ENCODE measurements at regions not wholly inside any gene's neighbourhood (a gene's known extent, or its start where the extent isn't known, plus 50 kb on each side); places are given as distances from the start of the nearest gene placed in this dataset.
A peak's percentile ranks its signal among the peaks of the same experiment; 100 is the strongest.

DNA sequence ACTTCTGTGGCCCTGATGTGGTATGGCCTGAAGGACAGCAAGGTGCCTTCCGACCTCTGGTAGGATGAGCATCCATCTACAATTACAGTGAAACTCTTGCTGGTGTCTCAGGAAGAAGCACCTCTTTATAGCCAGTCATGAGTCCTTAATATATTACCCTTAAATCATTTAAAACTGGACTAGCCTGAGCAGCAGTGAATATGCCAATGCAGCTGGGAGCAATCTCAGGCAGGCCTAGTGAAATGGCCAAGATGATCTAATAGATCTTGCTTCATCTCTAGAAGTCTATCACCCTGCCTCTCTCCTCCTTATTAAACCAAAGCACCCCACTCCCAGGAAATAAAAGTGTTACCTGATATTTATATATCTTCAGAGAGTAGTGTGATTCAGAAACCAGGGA is 66.7 kb upstream of the SORCS3 start:
- peaks cover 0 to 14% (median 1%) of the 10 kb centered on the region in 4 donors for H3K9me3 ChIP-seq (ENCODE audit: control insufficient read depth in 4 of 4, low read length in 3 of 4)
- H3K27me3 ChIP-seq (ENCODE audit: control insufficient read depth in 4 of 4, insufficient read depth in 4 of 4, low read length in 3 of 4) = no peaks in the 10 kb centered on the region
- H3K4me1 ChIP-seq (ENCODE audit: control insufficient read depth in 4 of 4, insufficient read depth in 4 of 4, low read length in 3 of 4) = peaks cover 2 to 15% (median 8%) of the 10 kb centered on the region in 4 donors
- H3K36me3 ChIP-seq (ENCODE audit: control insufficient read depth in 4 of 4, insufficient read depth in 3 of 4, low read depth in 1 of 4, low read length in 3 of 4) = no peaks in the 10 kb centered on the region
- DNase-seq (ENCODE audit: low spot score) = no peak
- TF ChIP-seq HNF4G (IDR thresholded peaks at IDR 0.05) = no peak
- TF ChIP-seq, protein P1, sequence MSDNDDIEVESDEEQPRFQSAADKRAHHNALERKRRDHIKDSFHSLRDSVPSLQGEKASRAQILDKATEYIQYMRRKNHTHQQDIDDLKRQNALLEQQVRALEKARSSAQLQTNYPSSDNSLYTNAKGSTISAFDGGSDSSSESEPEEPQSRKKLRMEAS (IDR thresholded peaks at IDR 0.05) = no peak
- no peak for TF ChIP-seq RXRA (IDR thresholded peaks at IDR 0.05)
- TF ChIP-seq YY1 (IDR thresholded peaks at IDR 0.05) = no peak
- TF ChIP-seq GABPA (IDR thresholded peaks at IDR 0.05 in 1 of 2, conservative IDR thresholded peaks at IDR 0.05 in 1 of 2) = no peak
- TF ChIP-seq, protein P2, sequence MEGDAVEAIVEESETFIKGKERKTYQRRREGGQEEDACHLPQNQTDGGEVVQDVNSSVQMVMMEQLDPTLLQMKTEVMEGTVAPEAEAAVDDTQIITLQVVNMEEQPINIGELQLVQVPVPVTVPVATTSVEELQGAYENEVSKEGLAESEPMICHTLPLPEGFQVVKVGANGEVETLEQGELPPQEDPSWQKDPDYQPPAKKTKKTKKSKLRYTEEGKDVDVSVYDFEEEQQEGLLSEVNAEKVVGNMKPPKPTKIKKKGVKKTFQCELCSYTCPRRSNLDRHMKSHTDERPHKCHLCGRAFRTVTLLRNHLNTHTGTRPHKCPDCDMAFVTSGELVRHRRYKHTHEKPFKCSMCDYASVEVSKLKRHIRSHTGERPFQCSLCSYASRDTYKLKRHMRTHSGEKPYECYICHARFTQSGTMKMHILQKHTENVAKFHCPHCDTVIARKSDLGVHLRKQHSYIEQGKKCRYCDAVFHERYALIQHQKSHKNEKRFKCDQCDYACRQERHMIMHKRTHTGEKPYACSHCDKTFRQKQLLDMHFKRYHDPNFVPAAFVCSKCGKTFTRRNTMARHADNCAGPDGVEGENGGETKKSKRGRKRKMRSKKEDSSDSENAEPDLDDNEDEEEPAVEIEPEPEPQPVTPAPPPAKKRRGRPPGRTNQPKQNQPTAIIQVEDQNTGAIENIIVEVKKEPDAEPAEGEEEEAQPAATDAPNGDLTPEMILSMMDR (IDR thresholded peaks at IDR 0.05; ENCODE audit: low read depth, low read length, missing input control) = no peak
- no peak for TF ChIP-seq TAF1 (conservative IDR thresholded peaks at IDR 0.05)
- WGBS = 98% methylated on average over 1 of the region's 1 CpG
- H3K27ac ChIP-seq (ENCODE audit: low read depth in 1 of 2, low read length in 2 of 2) = no peak overlapping the region
- no peak overlapping the region for H3K9ac ChIP-seq (ENCODE audit: low read depth in 1 of 2, low read length in 2 of 2)
- peak overlapping the region in 1 of 3 donors; percentile 35 for H3K4me3 ChIP-seq (ENCODE audit: low read depth in 1 of 3, low read length in 3 of 3)

DNA sequence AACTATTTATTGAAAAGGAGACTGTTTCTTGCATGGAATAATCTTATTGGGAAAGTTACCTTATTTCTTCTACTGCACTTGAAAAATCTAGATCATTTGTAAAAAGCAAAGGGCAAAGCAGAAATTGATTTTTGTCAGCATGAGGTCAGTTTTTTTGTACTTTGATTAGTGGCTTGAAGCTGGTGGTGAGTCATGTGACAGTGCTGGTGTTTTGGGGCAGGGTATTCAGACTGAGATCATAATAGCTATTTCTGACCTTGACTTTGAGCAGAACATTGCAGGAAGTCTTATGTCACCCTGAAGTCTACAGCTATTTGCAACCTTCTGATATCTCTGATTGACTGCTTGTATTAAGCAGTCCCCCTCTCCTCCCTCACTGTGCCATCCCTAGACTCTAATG is 66.3 kb upstream of the SORCS3 start:
- DNase-seq (ENCODE audit: low spot score) = no peak
- Histone ChIP-seq H3K27me3 (ENCODE audit: control insufficient read depth in 4 of 4, insufficient read depth in 4 of 4, low read length in 3 of 4) (no peaks in the 10 kb centered on the region), H3K9me3 (ENCODE audit: control insufficient read depth in 4 of 4, low read length in 3 of 4) (peaks cover 0 to 10% (median 0%) of the 10 kb centered on the region in 4 donors), H3K4me3 (ENCODE audit: low read depth in 1 of 3, low read length in 3 of 3) (no peak overlapping the region), H3K4me1 (ENCODE audit: control insufficient read depth in 4 of 4, insufficient read depth in 4 of 4, low read length in 3 of 4) (peaks cover 2 to 15% (median 8%) of the 10 kb centered on the region in 4 donors), H3K9ac (ENCODE audit: low read depth in 1 of 2, low read length in 2 of 2) (no peak overlapping the region), H3K36me3 (ENCODE audit: control insufficient read depth in 4 of 4, insufficient read depth in 3 of 4, low read depth in 1 of 4, low read length in 3 of 4) (no peaks in the 10 kb centered on the region), H3K27ac (ENCODE audit: low read depth in 1 of 2, low read length in 2 of 2) (no peak overlapping the region)
- TF ChIP-seq HNF4G (IDR thresholded peaks at IDR 0.05) = peak; percentile 32
- no peak for TF ChIP-seq EGR1 (IDR thresholded peaks at IDR 0.05; ENCODE audit: low read depth in 2 of 2)
- TF ChIP-seq, protein P3, sequence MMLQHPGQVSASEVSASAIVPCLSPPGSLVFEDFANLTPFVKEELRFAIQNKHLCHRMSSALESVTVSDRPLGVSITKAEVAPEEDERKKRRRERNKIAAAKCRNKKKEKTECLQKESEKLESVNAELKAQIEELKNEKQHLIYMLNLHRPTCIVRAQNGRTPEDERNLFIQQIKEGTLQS (IDR thresholded peaks at IDR 0.05) = no peak
- TF ChIP-seq, protein P4, sequence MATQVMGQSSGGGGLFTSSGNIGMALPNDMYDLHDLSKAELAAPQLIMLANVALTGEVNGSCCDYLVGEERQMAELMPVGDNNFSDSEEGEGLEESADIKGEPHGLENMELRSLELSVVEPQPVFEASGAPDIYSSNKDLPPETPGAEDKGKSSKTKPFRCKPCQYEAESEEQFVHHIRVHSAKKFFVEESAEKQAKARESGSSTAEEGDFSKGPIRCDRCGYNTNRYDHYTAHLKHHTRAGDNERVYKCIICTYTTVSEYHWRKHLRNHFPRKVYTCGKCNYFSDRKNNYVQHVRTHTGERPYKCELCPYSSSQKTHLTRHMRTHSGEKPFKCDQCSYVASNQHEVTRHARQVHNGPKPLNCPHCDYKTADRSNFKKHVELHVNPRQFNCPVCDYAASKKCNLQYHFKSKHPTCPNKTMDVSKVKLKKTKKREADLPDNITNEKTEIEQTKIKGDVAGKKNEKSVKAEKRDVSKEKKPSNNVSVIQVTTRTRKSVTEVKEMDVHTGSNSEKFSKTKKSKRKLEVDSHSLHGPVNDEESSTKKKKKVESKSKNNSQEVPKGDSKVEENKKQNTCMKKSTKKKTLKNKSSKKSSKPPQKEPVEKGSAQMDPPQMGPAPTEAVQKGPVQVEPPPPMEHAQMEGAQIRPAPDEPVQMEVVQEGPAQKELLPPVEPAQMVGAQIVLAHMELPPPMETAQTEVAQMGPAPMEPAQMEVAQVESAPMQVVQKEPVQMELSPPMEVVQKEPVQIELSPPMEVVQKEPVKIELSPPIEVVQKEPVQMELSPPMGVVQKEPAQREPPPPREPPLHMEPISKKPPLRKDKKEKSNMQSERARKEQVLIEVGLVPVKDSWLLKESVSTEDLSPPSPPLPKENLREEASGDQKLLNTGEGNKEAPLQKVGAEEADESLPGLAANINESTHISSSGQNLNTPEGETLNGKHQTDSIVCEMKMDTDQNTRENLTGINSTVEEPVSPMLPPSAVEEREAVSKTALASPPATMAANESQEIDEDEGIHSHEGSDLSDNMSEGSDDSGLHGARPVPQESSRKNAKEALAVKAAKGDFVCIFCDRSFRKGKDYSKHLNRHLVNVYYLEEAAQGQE (IDR thresholded peaks at IDR 0.05) = no peak
- TF ChIP-seq TAF1 (conservative IDR thresholded peaks at IDR 0.05) = no peak
- no peak for TF ChIP-seq RXRA (IDR thresholded peaks at IDR 0.05)
- no peak for TF ChIP-seq FOXA2 (IDR thresholded peaks at IDR 0.05)
- TF ChIP-seq SP1 (IDR thresholded peaks at IDR 0.05) = peak; percentile 44
- TF ChIP-seq, protein P1 (IDR thresholded peaks at IDR 0.05) = peak; percentile 30
- TF ChIP-seq RAD21 (IDR thresholded peaks at IDR 0.05) = no peak
- peak in 1 of 2 donors; percentile 67 for TF ChIP-seq JUND (IDR thresholded peaks at IDR 0.05)
- TF ChIP-seq, protein P2 (IDR thresholded peaks at IDR 0.05; ENCODE audit: low read depth, low read length, missing input control) = no peak
- peak; percentile 77 to 82 for TF ChIP-seq HNF4A (conservative IDR thresholded peaks at IDR 0.05)

Data from liver (tissue), 8 donors.